Neural progenitor cell (in vitro differentiated cells): ENCODE measurements at regions not wholly inside any gene's neighbourhood (a gene's known extent, or its start where the extent isn't known, plus 50 kb on each side); places are given as distances from the start of the nearest gene placed in this dataset.

ENCODE experiments used
- DNase-seq: peaks from one replicate; pipeline ENCODE4 v3.0.0-alpha.2; 2016; ENCODE audit warnings: low spot score
- H2AFZ ChIP-seq: fragments of 200-600 bp; sonication (generic); replicated peaks from 2 replicates; pipeline ENCODE4 v1.6.1; 2016; ENCODE audit warnings: antibody characterized with exemption
- H3F3A ChIP-seq: fragments of 200-600 bp; sonication (generic); 2 replicates; pipeline ENCODE4 v1.6.1; 2016; ENCODE audit warnings: antibody characterized with exemption, low read depth
- H3K27ac ChIP-seq: fragments of 200-600 bp; sonication (generic); 2 replicates; pipeline ENCODE4 v1.5.1; 2016; ENCODE audit warnings: mild to moderate bottlenecking
- H3K27me3 ChIP-seq: fragments of 200-600 bp; sonication (generic); 2 replicates; pipeline ENCODE4 v1.6.1; 2016; ENCODE audit warnings: mild to moderate bottlenecking, moderate library complexity
- H3K36me3 ChIP-seq: fragments of 200-600 bp; sonication (generic); 2 replicates; pipeline ENCODE4 v1.5.1; 2016
- H3K4me1 ChIP-seq: fragments of 200-600 bp; sonication (generic); 2 replicates; pipeline ENCODE4 v1.6.1; 2016; ENCODE audit warnings: mixed run types
- H3K4me2 ChIP-seq: fragments of 200-600 bp; sonication (generic); 2 replicates; pipeline ENCODE4 v1.6.1; 2016
- H3K4me3 ChIP-seq: fragments of 200-600 bp; sonication (generic); 2 replicates; pipeline ENCODE4 v1.5.1; 2016
- H3K79me2 ChIP-seq: fragments of 200-600 bp; sonication (generic); 2 replicates; pipeline ENCODE4 v1.6.1; 2016; ENCODE audit warnings: low read depth
- H3K9ac ChIP-seq: fragments of 200-600 bp; sonication (generic); 2 replicates; pipeline ENCODE4 v1.6.1; 2016
- H3K9me3 ChIP-seq: fragments of 200-600 bp; sonication (generic); 2 replicates; pipeline ENCODE4 v1.5.1; 2016; ENCODE audit warnings: low read depth
- H4K20me1 ChIP-seq: fragments of 200-600 bp; sonication (generic); 2 replicates; pipeline ENCODE4 v1.6.1; 2016; ENCODE audit warnings: low read depth
- H3K27ac Mint-ChIP-seq: 3 replicates; pipeline ENCODE4 v1.8.0; 2021; ENCODE audit warnings: mixed read lengths
- H3K27me3 Mint-ChIP-seq: 2 replicates; pipeline ENCODE4 v1.8.0; 2022; ENCODE audit warnings: low read depth, mild to moderate bottlenecking, inconsistent platforms, moderate library complexity, mixed read lengths; ENCODE audit not compliant: insufficient read depth
- H3K36me3 Mint-ChIP-seq: 3 replicates; pipeline ENCODE4 v1.8.0; 2021; ENCODE audit warnings: mixed read lengths
- H3K4me1 Mint-ChIP-seq: 3 replicates; pipeline ENCODE4 v1.8.0; 2021; ENCODE audit warnings: mixed read lengths
- H3K4me3 Mint-ChIP-seq: 3 replicates; pipeline ENCODE4 v1.8.0; 2021; ENCODE audit warnings: mild to moderate bottlenecking, moderate library complexity, mixed read lengths
- H3K9me3 Mint-ChIP-seq: 3 replicates; pipeline ENCODE4 v1.8.0; 2020; ENCODE audit warnings: mixed read lengths
- CTCF ChIP-seq: fragments of 200-600 bp; sonication (generic); IDR thresholded peaks from 2 replicates; pipeline ENCODE4 v1.5.1; 2017; ENCODE audit warnings: antibody characterized with exemption, mild to moderate bottlenecking
- EZH2 ChIP-seq: fragments of 200-600 bp; sonication (generic); IDR thresholded peaks from 2 replicates; pipeline ENCODE4 v1.6.1; 2017; ENCODE audit warnings: antibody characterized with exemption, mild to moderate bottlenecking, moderate library complexity
- EZH2phosphoT487 ChIP-seq: fragments of 200-600 bp; sonication (generic); IDR thresholded peaks from 2 replicates; pipeline ENCODE4 v1.6.1; 2017; ENCODE audit warnings: antibody characterized with exemption

GRCh38 chr15:69888406-69888805 lies 209.3 kb downstream of the TLE3 start:
- no peak for TF ChIP-seq EZH2phosphoT487
- no peak for TF ChIP-seq EZH2
- no peak for TF ChIP-seq CTCF
- Histone ChIP-seq H3K9me3 (no peaks in the 10 kb centered on the region), H3K27ac (no peak overlapping the region), H3K9ac (no peak overlapping the region), H3K4me1 (peaks cover 16% of the 10 kb centered on the region), H3K4me3 (no peak overlapping the region), H3K27me3 (no peaks in the 10 kb centered on the region), H2AFZ (no peak overlapping the region), H4K20me1 (no peaks in the 10 kb centered on the region), H3K4me2 (no peak overlapping the region), H3K79me2 (no peaks in the 10 kb centered on the region), H3K36me3 (no peaks in the 10 kb centered on the region), H3F3A (peaks cover 13% of the 10 kb centered on the region)
- Mint-ChIP-seq H3K9me3 (peaks cover 36% of the 10 kb centered on the region), H3K27me3 (peaks cover 44% of the 10 kb centered on the region), H3K4me1 (peaks cover 46% of the 10 kb centered on the region), H3K36me3 (peaks cover 4% of the 10 kb centered on the region), H3K27ac (no peak overlapping the region), H3K4me3 (peak overlapping the region; percentile 2)
- no peak for DNase-seq

- Histone ChIP-seq H3K27me3 (no peaks in the 10 kb centered on the region), H3K79me2 (no peaks in the 10 kb centered on the region), H3K36me3 (no peaks in the 10 kb centered on the region), H4K20me1 (no peaks in the 10 kb centered on the region), H2AFZ (no peak overlapping the region), H3K4me1 (peaks cover 10% of the 10 kb centered on the region), H3K9me3 (no peaks in the 10 kb centered on the region), H3K27ac (no peak overlapping the region), H3K4me3 (no peak overlapping the region), H3K4me2 (no peak overlapping the region), H3K9ac (no peak overlapping the region), H3F3A (peaks cover 4% of the 10 kb centered on the region)
- no peak for TF ChIP-seq EZH2phosphoT487
- no peak for TF ChIP-seq CTCF
- TF ChIP-seq EZH2 = no peak
- Mint-ChIP-seq H3K27ac (peak overlapping the region; percentile 96), H3K4me1 (peaks cover 43% of the 10 kb centered on the region), H3K4me3 (peak overlapping the region; percentile 8), H3K9me3 (peaks cover 39% of the 10 kb centered on the region), H3K36me3 (peaks cover 4% of the 10 kb centered on the region), H3K27me3 (peaks cover 50% of the 10 kb centered on the region)
- peak; percentile 42 for DNase-seq
These were observed 206.6 kb downstream of the TLE3 start for GRCh38 chr15:69891070-69891536.

- H3K36me3 Mint-ChIP-seq = peaks cover 4% of the 10 kb centered on the region
- H3K4me3 Mint-ChIP-seq = no peak overlapping the region
These were observed 206.1 kb downstream of the TLE3 start for GRCh38 chr15:69891606-69892005.

More at GRCh38 chr15:69891606-69892005, 206.1 kb downstream of the TLE3 start:
- Histone ChIP-seq H3K9ac (no peak overlapping the region), H3K4me1 (peaks cover 5% of the 10 kb centered on the region), H3K4me3 (no peak overlapping the region), H3K27ac (no peak overlapping the region), H4K20me1 (no peaks in the 10 kb centered on the region), H3F3A (no peaks in the 10 kb centered on the region), H3K36me3 (no peaks in the 10 kb centered on the region), H2AFZ (no peak overlapping the region), H3K79me2 (no peaks in the 10 kb centered on the region), H3K9me3 (no peaks in the 10 kb centered on the region), H3K27me3 (no peaks in the 10 kb centered on the region), H3K4me2 (no peak overlapping the region)
- Mint-ChIP-seq H3K9me3 (peaks cover 39% of the 10 kb centered on the region), H3K4me1 (peaks cover 38% of the 10 kb centered on the region), H3K27me3 (peaks cover 48% of the 10 kb centered on the region), H3K27ac (peak overlapping the region; percentile 96)
- no peak for DNase-seq
- TF ChIP-seq EZH2 (no peak), CTCF (no peak), EZH2phosphoT487 (no peak)
